A673 (cell line): ENCODE measurements at regions not wholly inside any gene's neighbourhood (a gene's known extent, or its start where the extent isn't known, plus 50 kb on each side); places are given as distances from the start of the nearest gene placed in this dataset.

Experiments used
- EZH2 ChIP-seq: fragments of 200-600 bp; sonication (generic); IDR thresholded peaks from 2 replicates; pipeline ENCODE4 v1.6.1; 2017; ENCODE audit warnings: borderline replicate concordance, low read depth, mild to moderate bottlenecking, mixed read lengths, antibody characterized with exemption, low read length; ENCODE audit not compliant: poor library complexity, severe bottlenecking
- TF ChIP-seq, protein P1 (sequence below): fragments of 300-800, 200-600 bp; sonication (generic); conservative IDR thresholded peaks from 2 replicates; pipeline ENCODE4 v1.5.1; 2017; ENCODE audit warnings: low read depth, mild to moderate bottlenecking, antibody characterized with exemption, low read length, moderate library complexity, mixed read lengths

GRCh38 chr14:34328178-34328577, 133.9 kb downstream of the SPTSSA start:
- TF ChIP-seq, protein P1, sequence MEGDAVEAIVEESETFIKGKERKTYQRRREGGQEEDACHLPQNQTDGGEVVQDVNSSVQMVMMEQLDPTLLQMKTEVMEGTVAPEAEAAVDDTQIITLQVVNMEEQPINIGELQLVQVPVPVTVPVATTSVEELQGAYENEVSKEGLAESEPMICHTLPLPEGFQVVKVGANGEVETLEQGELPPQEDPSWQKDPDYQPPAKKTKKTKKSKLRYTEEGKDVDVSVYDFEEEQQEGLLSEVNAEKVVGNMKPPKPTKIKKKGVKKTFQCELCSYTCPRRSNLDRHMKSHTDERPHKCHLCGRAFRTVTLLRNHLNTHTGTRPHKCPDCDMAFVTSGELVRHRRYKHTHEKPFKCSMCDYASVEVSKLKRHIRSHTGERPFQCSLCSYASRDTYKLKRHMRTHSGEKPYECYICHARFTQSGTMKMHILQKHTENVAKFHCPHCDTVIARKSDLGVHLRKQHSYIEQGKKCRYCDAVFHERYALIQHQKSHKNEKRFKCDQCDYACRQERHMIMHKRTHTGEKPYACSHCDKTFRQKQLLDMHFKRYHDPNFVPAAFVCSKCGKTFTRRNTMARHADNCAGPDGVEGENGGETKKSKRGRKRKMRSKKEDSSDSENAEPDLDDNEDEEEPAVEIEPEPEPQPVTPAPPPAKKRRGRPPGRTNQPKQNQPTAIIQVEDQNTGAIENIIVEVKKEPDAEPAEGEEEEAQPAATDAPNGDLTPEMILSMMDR: no peak
- TF ChIP-seq EZH2: no peak
